Natural killer cell (primary cell): ENCODE measurements at regions not wholly inside any gene's neighbourhood (a gene's known extent, or its start where the extent isn't known, plus 50 kb on each side); places are given as distances from the start of the nearest gene placed in this dataset.

Source experiments
- ATAC-seq, 3 donors: fragments of 150-1000 bp in 2 of 3; fragments of 200-7000 bp in 1 of 3; cut with Tn5 transposase; 1 replicate in 1 of 3; 2 replicates in 2 of 3; pipeline ENCODE4 v1.10.0; 2021; ENCODE audit warnings: mild to moderate bottlenecking in 2 of 3, moderate library complexity in 2 of 3
- DNase-seq, 2 donors: peaks; one replicate each; pipeline versions ENCODE4 v3.0.0 to v3.0.0-alpha.2; 2013 to 2021; ENCODE audit warnings: mixed read lengths in 1 of 2
- H3K27ac ChIP-seq: one replicate; pipeline ENCODE4 v1.5.1; 2013; ENCODE audit warnings: mild to moderate bottlenecking, low read length
- H3K27me3 ChIP-seq: one replicate; pipeline ENCODE4 v1.6.1; 2013; ENCODE audit warnings: low read length; ENCODE audit not compliant: control insufficient read depth, insufficient read depth
- H3K36me3 ChIP-seq: one replicate; pipeline ENCODE4 v1.6.1; 2013; ENCODE audit warnings: low read length; ENCODE audit not compliant: control insufficient read depth, insufficient read depth
- H3K4me1 ChIP-seq: one replicate; pipeline ENCODE4 v1.6.1; 2013; ENCODE audit warnings: low read length; ENCODE audit not compliant: control insufficient read depth, insufficient read depth
- H3K4me3 ChIP-seq: one replicate; pipeline ENCODE4 v1.5.1; 2013; ENCODE audit warnings: low read length
- H3K9me3 ChIP-seq: one replicate; pipeline ENCODE4 v1.6.1; 2013; ENCODE audit warnings: low read length; ENCODE audit not compliant: control insufficient read depth, insufficient read depth
- H3K27ac Mint-ChIP-seq, 2 donors: one replicate each; pipeline ENCODE4 v1.8.0; 2022; ENCODE audit warnings: mild to moderate bottlenecking in 2 of 2, mixed read lengths in 2 of 2, moderate library complexity in 1 of 2
- H3K27me3 Mint-ChIP-seq, 2 donors: one replicate each; pipeline ENCODE4 v1.8.0; 2022; ENCODE audit warnings: low read depth in 2 of 2, mixed read lengths in 2 of 2
- H3K36me3 Mint-ChIP-seq: one replicate; pipeline ENCODE4 v1.8.0; 2022; ENCODE audit warnings: mixed read lengths
- H3K4me1 Mint-ChIP-seq, 2 donors: one replicate each; pipeline ENCODE4 v1.8.0; 2022; ENCODE audit warnings: mixed read lengths in 2 of 2
- H3K4me3 Mint-ChIP-seq: one replicate; pipeline ENCODE4 v1.8.0; 2022; ENCODE audit warnings: mild to moderate bottlenecking, moderate library complexity, mixed read lengths
- H3K9me3 Mint-ChIP-seq, 2 donors: one replicate each; pipeline ENCODE4 v1.8.0; 2022; ENCODE audit warnings: mixed read lengths in 2 of 2
- WGBS: methylation state at CpG from one replicate; pipeline ENCODE4 v1.1.7; 2013; ENCODE audit warnings: missing lambda C conversion rate; ENCODE audit not compliant: insufficient coverage; 5-methylcytosine and 5-hydroxymethylcytosine counted together
- intact Hi-C: fragments of 100-400 bp; cut with micrococcal nuclease; formaldehyde crosslinking; loops from one replicate; pipeline ENCODE4 v1.14.2; 2022
- TF ChIP-seq, protein P1 (sequence below): fragments of 200-600 bp; IDR thresholded peaks from one replicate; pipeline ENCODE4 v1.8.0; 2022; ENCODE audit warnings: antibody characterized with exemption

DNA sequence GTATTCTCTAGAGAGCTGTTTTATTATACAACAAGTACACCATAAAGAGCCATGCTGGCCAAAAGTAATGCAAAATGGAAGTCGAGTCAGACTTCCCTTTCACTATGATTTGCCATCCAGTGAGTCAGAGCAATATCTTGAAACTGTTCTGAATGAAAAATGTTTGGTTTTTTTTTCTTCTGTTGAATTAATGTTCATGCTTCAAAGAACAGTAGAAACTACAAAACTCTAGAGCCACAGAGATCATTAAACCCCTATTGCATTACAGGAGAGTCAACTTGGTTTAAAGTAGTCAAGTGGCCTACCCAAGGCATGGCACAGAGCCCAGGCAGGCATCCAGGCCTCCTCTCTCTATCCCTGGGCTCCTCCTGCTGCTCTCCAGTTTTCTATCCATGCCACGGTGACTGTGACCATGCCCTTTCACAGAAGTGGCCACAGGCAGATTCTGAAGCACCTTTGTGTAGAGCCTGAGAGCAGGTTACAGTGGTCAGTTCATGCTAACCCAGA is 358.9 kb downstream of the DEPDC1B start:
- DNase-seq (no peak), ATAC-seq (no peak)
- TF ChIP-seq, protein P1, sequence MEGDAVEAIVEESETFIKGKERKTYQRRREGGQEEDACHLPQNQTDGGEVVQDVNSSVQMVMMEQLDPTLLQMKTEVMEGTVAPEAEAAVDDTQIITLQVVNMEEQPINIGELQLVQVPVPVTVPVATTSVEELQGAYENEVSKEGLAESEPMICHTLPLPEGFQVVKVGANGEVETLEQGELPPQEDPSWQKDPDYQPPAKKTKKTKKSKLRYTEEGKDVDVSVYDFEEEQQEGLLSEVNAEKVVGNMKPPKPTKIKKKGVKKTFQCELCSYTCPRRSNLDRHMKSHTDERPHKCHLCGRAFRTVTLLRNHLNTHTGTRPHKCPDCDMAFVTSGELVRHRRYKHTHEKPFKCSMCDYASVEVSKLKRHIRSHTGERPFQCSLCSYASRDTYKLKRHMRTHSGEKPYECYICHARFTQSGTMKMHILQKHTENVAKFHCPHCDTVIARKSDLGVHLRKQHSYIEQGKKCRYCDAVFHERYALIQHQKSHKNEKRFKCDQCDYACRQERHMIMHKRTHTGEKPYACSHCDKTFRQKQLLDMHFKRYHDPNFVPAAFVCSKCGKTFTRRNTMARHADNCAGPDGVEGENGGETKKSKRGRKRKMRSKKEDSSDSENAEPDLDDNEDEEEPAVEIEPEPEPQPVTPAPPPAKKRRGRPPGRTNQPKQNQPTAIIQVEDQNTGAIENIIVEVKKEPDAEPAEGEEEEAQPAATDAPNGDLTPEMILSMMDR = no peak
- Histone ChIP-seq H3K27ac (no peak overlapping the region), H3K9me3 (no peaks in the 10 kb centered on the region), H3K36me3 (no peaks in the 10 kb centered on the region), H3K4me1 (no peaks in the 10 kb centered on the region), H3K4me3 (no peak overlapping the region), H3K27me3 (no peaks in the 10 kb centered on the region)
- intact Hi-C loops = no loop called here
- H3K4me3 Mint-ChIP-seq = no peak overlapping the region
- H3K9me3 Mint-ChIP-seq = peaks cover 0 to 5% of the 10 kb centered on the region in 2 donors
- no peak overlapping the region for H3K27ac Mint-ChIP-seq
- peaks cover 5% of the 10 kb centered on the region for H3K36me3 Mint-ChIP-seq
- no peaks in the 10 kb centered on the region for H3K27me3 Mint-ChIP-seq
- 79% methylated on average over 2 of the region's 2 CpGs for WGBS
- H3K4me1 Mint-ChIP-seq = no peaks in the 10 kb centered on the region

DNA sequence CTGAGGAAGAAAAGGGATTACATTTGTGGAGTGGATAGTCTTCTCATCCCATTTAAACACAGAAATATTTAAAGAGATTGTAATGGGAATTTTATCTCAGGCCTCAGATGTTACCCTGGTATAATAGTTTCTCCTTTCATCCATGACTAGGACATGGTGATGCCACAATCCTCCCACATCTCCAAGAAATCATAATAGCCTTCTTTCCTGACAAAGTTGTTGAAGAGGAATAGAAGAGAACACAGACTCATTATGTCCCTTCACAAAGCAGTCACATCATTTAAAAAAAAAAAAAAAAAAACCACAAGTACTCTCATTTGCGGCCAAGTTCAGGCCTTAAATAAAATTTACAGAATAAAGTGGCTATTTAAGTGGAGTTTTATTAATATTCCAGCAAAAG is 359.6 kb downstream of the DEPDC1B start:
- H3K27ac ChIP-seq = no peak overlapping the region
- no peak for ATAC-seq
- Mint-ChIP-seq H3K36me3 (peaks cover 5% of the 10 kb centered on the region), H3K4me1 (no peaks in the 10 kb centered on the region), H3K9me3 (peaks cover 0 to 5% of the 10 kb centered on the region in 2 donors), H3K27ac (no peak overlapping the region), H3K27me3 (no peaks in the 10 kb centered on the region), H3K4me3 (no peak overlapping the region)
- no peaks in the 10 kb centered on the region for H3K9me3 ChIP-seq
- no peaks in the 10 kb centered on the region for H3K36me3 ChIP-seq
- H3K4me1 ChIP-seq = no peaks in the 10 kb centered on the region
- TF ChIP-seq, protein P1 = no peak
- no peak overlapping the region for H3K4me3 ChIP-seq
- no peak for DNase-seq
- no peaks in the 10 kb centered on the region for H3K27me3 ChIP-seq
- intact Hi-C loops = no loop called here
- WGBS = no CpG with 5 or more reads among the region's 1 CpG

DNA sequence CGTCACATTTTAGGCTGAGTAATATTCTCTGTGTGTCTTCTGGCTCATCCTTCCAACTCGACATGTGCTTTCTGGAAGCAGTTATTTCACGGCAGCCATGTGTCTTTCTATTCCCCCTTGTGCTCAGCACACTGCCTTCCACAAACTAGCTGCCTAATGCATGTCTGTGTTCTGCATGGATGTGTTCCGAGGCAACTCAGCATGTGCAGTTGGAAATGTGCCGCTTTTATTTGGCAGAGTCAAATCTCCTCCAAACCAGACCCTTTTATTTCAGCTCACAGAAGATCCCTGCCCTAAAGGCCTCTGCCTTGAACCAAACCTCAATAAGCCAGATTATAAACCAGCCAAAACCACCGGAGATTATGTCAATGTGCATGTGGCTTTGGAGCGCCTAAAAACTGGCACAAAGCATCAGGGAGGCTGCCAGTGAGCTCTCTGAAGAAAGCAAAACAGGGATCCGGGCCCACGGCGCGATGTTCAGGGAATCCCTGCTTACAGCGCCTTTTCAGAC is 360.2 kb downstream of the DEPDC1B start:
- H3K4me3 Mint-ChIP-seq = no peak overlapping the region
- H3K4me3 ChIP-seq = no peak overlapping the region
- H3K27ac Mint-ChIP-seq = no peak overlapping the region
- no peaks in the 10 kb centered on the region for H3K27me3 Mint-ChIP-seq
- no peaks in the 10 kb centered on the region for H3K4me1 Mint-ChIP-seq
- 87% methylated on average over 12 of the region's 12 CpGs for WGBS
- no peaks in the 10 kb centered on the region for H3K36me3 ChIP-seq
- intact Hi-C loops = no loop called here
- H3K9me3 ChIP-seq = no peaks in the 10 kb centered on the region
- H3K4me1 ChIP-seq = no peaks in the 10 kb centered on the region
- no peak for DNase-seq
- H3K36me3 Mint-ChIP-seq = peaks cover 5% of the 10 kb centered on the region
- TF ChIP-seq, protein P1 = no peak
- no peak overlapping the region for H3K27ac ChIP-seq
- ATAC-seq = no peak
- peaks cover 0 to 7% of the 10 kb centered on the region in 2 donors for H3K9me3 Mint-ChIP-seq
- H3K27me3 ChIP-seq = no peaks in the 10 kb centered on the region

DNA sequence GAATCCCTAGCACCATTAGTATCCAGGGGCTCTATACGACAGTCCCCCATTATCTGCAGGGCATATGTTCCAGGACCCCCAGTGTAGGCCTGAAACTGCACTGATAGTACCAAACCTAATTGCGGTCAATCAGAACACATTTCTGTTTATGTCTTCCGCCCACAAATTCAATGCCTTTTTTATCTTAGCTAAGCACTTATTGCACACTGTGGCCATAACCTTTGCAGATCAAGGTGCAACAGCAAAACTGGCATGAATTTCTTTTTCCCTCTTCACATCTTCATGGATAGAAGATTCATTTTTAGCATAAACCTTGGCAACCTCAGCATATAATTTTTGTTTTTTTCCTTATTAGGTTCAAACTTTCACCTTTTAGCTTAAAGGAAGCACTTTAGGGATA is 361.1 kb downstream of the DEPDC1B start:
- no peaks in the 10 kb centered on the region for H3K27me3 ChIP-seq
- no peak overlapping the region for H3K4me3 Mint-ChIP-seq
- no peak for DNase-seq
- ATAC-seq = no peak
- intact Hi-C loops = no loop called here
- WGBS = 98% methylated on average over 3 of the region's 3 CpGs
- TF ChIP-seq, protein P1 = no peak
- H3K4me1 ChIP-seq = no peaks in the 10 kb centered on the region
- H3K36me3 ChIP-seq = no peaks in the 10 kb centered on the region
- no peak overlapping the region for H3K27ac Mint-ChIP-seq
- no peak overlapping the region for H3K4me3 ChIP-seq
- peaks cover 0 to 4% of the 10 kb centered on the region in 2 donors for H3K9me3 Mint-ChIP-seq
- no peaks in the 10 kb centered on the region for H3K27me3 Mint-ChIP-seq
- no peaks in the 10 kb centered on the region for H3K4me1 Mint-ChIP-seq
- H3K9me3 ChIP-seq = no peaks in the 10 kb centered on the region
- H3K27ac ChIP-seq = no peak overlapping the region
- H3K36me3 Mint-ChIP-seq = peaks cover 2% of the 10 kb centered on the region
